ENCODE measurements at regions not wholly inside any gene's neighbourhood (a gene's known extent, or its start where the extent isn't known, plus 50 kb on each side); places are given as distances from the start of the nearest gene placed in this dataset.
A peak's percentile ranks its signal among the peaks of the same experiment; 100 is the strongest.

- peaks cover 32% of the 10 kb centered on the region for H3K27me3 Mint-ChIP-seq
- H3K4me2 ChIP-seq (replicated peaks; ENCODE audit: low read depth, low read length, poor library complexity, severe bottlenecking), result peak overlapping the region; percentile 36
- no peaks in the 10 kb centered on the region for H3K79me2 ChIP-seq (ENCODE audit: control insufficient read depth, insufficient read depth, low read length)
- no peak overlapping the region for H3K27ac Mint-ChIP-seq
- intact Hi-C loops (cut with micrococcal nuclease), result no loop called here
- TF ChIP-seq EZH2 (IDR thresholded peaks at IDR 0.05; ENCODE audit: borderline replicate concordance, insufficient read depth, low read depth, low read length, poor library complexity, severe bottlenecking) (no peak), CTCF (IDR thresholded peaks at IDR 0.05) (no peak)
- H3K4me3 ChIP-seq (ENCODE audit: control extremely low read depth in 1 of 5, extremely low read depth in 1 of 5, insufficient read depth in 1 of 5, low read depth in 2 of 5, low read length in 4 of 5), result no peak overlapping the region
- WGBS (ENCODE audit: insufficient coverage), result 5% methylated on average over 4 of the region's 7 CpGs
- no peaks in the 10 kb centered on the region for H4K20me1 ChIP-seq (ENCODE audit: control insufficient read depth, insufficient read depth, low read length, poor library complexity, severe bottlenecking)
- H3K27ac ChIP-seq (ENCODE audit: low read length in 2 of 2), result no peak overlapping the region
- H2AFZ ChIP-seq (ENCODE audit: insufficient read depth, low read depth, low read length, poor library complexity, severe bottlenecking), result no peak overlapping the region
- H3K9me3 ChIP-seq (ENCODE audit: control extremely low read depth in 1 of 3, control insufficient read depth in 2 of 3, insufficient read depth in 1 of 3, low read length in 2 of 3), result peaks cover 0 to 4% (median 0%) of the 10 kb centered on the region in 3 donors
- peaks cover 16% of the 10 kb centered on the region for H3K4me1 Mint-ChIP-seq
- no peaks in the 10 kb centered on the region for H3K9me3 Mint-ChIP-seq (ENCODE audit: insufficient read depth)
- no peak overlapping the region for H3K9ac ChIP-seq (ENCODE audit: low read length)
- DNase-seq (no peak), ATAC-seq (ENCODE audit: low read depth) (no peak)
- peaks cover 0 to 13% (median 3%) of the 10 kb centered on the region in 4 experiments for H3K27me3 ChIP-seq (replicated peaks in 1 of 4; ENCODE audit: control extremely low read depth in 1 of 4, control insufficient read depth in 3 of 4, insufficient read depth in 4 of 4, low read length in 3 of 4)
- ChIA-PET CTCF (no interaction called here), POLR2A (no interaction called here)
- no peak overlapping the region for H3K4me3 Mint-ChIP-seq
- no peaks in the 10 kb centered on the region for H3K36me3 ChIP-seq (replicated peaks in 1 of 2; ENCODE audit: control extremely low read depth in 1 of 2, control insufficient read depth in 1 of 2, extremely low read depth in 1 of 2, insufficient read depth in 2 of 2, low read length in 1 of 2)
- peaks cover 16 to 17% of the 10 kb centered on the region in 2 donors for H3K4me1 ChIP-seq (ENCODE audit: control insufficient read depth in 2 of 2, insufficient read depth in 2 of 2, low read length in 2 of 2)
These were observed 1383.3 kb downstream of the TBC1D22A start for GRCh38 chr22:48145738-48146137.

GRCh38 chr22:48144318-48144717, 1381.9 kb downstream of the TBC1D22A start:
- Histone ChIP-seq H3K4me2 (replicated peaks; ENCODE audit: low read depth, low read length, poor library complexity, severe bottlenecking) (no peak overlapping the region), H3K27ac (ENCODE audit: low read length in 2 of 2) (no peak overlapping the region), H3K79me2 (ENCODE audit: control insufficient read depth, insufficient read depth, low read length) (no peaks in the 10 kb centered on the region), H3K9ac (ENCODE audit: low read length) (no peak overlapping the region), H2AFZ (ENCODE audit: insufficient read depth, low read depth, low read length, poor library complexity, severe bottlenecking) (no peak overlapping the region), H3K4me1 (ENCODE audit: control insufficient read depth in 2 of 2, insufficient read depth in 2 of 2, low read length in 2 of 2) (peaks cover 17% of the 10 kb centered on the region in 2 donors), H3K27me3 (replicated peaks in 1 of 4; ENCODE audit: control extremely low read depth in 1 of 4, control insufficient read depth in 3 of 4, insufficient read depth in 4 of 4, low read length in 3 of 4) (peaks cover 0 to 13% (median 3%) of the 10 kb centered on the region in 4 experiments), H4K20me1 (ENCODE audit: control insufficient read depth, insufficient read depth, low read length, poor library complexity, severe bottlenecking) (no peaks in the 10 kb centered on the region), H3K4me3 (ENCODE audit: control extremely low read depth in 1 of 5, extremely low read depth in 1 of 5, insufficient read depth in 1 of 5, low read depth in 2 of 5, low read length in 4 of 5) (no peak overlapping the region), H3K36me3 (replicated peaks in 1 of 2; ENCODE audit: control extremely low read depth in 1 of 2, control insufficient read depth in 1 of 2, extremely low read depth in 1 of 2, insufficient read depth in 2 of 2, low read length in 1 of 2) (no peaks in the 10 kb centered on the region), H3K9me3 (ENCODE audit: control extremely low read depth in 1 of 3, control insufficient read depth in 2 of 3, insufficient read depth in 1 of 3, low read length in 2 of 3) (peaks cover 0 to 6% (median 0%) of the 10 kb centered on the region in 3 donors)
- ATAC-seq (ENCODE audit: low read depth) (no peak), DNase-seq (no peak)
- H3K4me3 Mint-ChIP-seq, result no peak overlapping the region
- no peak for TF ChIP-seq CTCF (IDR thresholded peaks at IDR 0.05)
- no peak for TF ChIP-seq EZH2 (IDR thresholded peaks at IDR 0.05; ENCODE audit: borderline replicate concordance, insufficient read depth, low read depth, low read length, poor library complexity, severe bottlenecking)
- peaks cover 32% of the 10 kb centered on the region for H3K27me3 Mint-ChIP-seq
- WGBS (ENCODE audit: insufficient coverage), result 91% methylated on average over 2 of the region's 4 CpGs
- ChIA-PET CTCF (no interaction called here), POLR2A (no interaction called here)
- H3K4me1 Mint-ChIP-seq, result peaks cover 17% of the 10 kb centered on the region
- intact Hi-C loops (cut with micrococcal nuclease), result no loop called here
- no peaks in the 10 kb centered on the region for H3K9me3 Mint-ChIP-seq (ENCODE audit: insufficient read depth)
- no peak overlapping the region for H3K27ac Mint-ChIP-seq
